Heart right ventricle (tissue), 16 donors: ENCODE measurements at regions not wholly inside any gene's neighbourhood (a gene's known extent, or its start where the extent isn't known, plus 50 kb on each side); places are given as distances from the start of the nearest gene placed in this dataset.
"Not testable (repeated sequence)": the region's sequence is repeated elsewhere in the genome, so short reads cannot be mapped to it uniquely, and the experiment has no call there.

Experiments
- ATAC-seq, 8 donors: fragments of 200-7000 bp; cut with Tn5 transposase; one replicate each; pipeline ENCODE4 v1.9.1; 2020; ENCODE audit warnings: mild to moderate bottlenecking in 8 of 8, moderate library complexity in 8 of 8, moderate number of reproducible peaks in 1 of 8
- DNase-seq, 2 donors: peaks; one replicate each; pipeline ENCODE4 v3.0.0-alpha.2; 2020
- H3K27ac ChIP-seq, 10 donors: fragments of 200-600 bp; sonication (generic) in 2 of 10; one replicate each; pipeline versions ENCODE4 v1.5.0 to v1.8.0; 2020 to 2022; ENCODE audit warnings: mild to moderate bottlenecking in 3 of 10
- H3K27me3 ChIP-seq, 7 donors: fragments of 200-600 bp; one replicate each; pipeline ENCODE4 v1.8.0; 2021 to 2022; ENCODE audit warnings: mild to moderate bottlenecking in 2 of 7
- H3K36me3 ChIP-seq, 9 donors: fragments of 200-600 bp; sonication (generic) in 1 of 9; one replicate each; pipeline versions ENCODE4 v1.5.0 to v1.8.0; 2020 to 2022; ENCODE audit warnings: mild to moderate bottlenecking in 2 of 9
- H3K4me1 ChIP-seq, 9 donors: fragments of 200-600 bp; sonication (generic) in 1 of 9; one replicate each; pipeline versions ENCODE4 v1.5.0 to v1.8.0; 2020 to 2022; ENCODE audit warnings: mild to moderate bottlenecking in 4 of 9
- H3K4me3 ChIP-seq, 10 donors: fragments of 200-600 bp; sonication (generic) in 2 of 10; one replicate each; pipeline versions ENCODE4 v1.5.0 to v1.8.0; 2020 to 2022; ENCODE audit warnings: mild to moderate bottlenecking in 7 of 10, moderate library complexity in 2 of 10
- H3K9me3 ChIP-seq, 11 donors: fragments of 200-600 bp in 10 of 11; sonication (generic) in 2 of 11; one replicate each; pipeline versions ENCODE4 v1.5.0 to v1.8.0; 2013 to 2022; ENCODE audit warnings: mild to moderate bottlenecking in 2 of 11, control low read depth in 1 of 11, moderate library complexity in 1 of 11
- WGBS, 2 donors: extraction: QIAGEN DNeasy Blood & Tissue Kit; methylation state at CpG; one replicate each; pipeline ENCODE4 v1.1.7; 2013; ENCODE audit warnings: inconsistent platforms in 1 of 2; 5-methylcytosine and 5-hydroxymethylcytosine counted together
- intact Hi-C, 10 donors: fragments of 100-400 bp; cut with DNase I; formaldehyde crosslinking; loops; one replicate each; pipeline versions ENCODE4 v1.11.1 to v1.14.2; 2022
- TF ChIP-seq, protein P1 (sequence below), 9 donors: fragments of 200-600 bp; sonication (generic) in 2 of 9; IDR thresholded peaks; one replicate each; pipeline versions ENCODE4 v1.5.0 to v1.8.0; 2021 to 2022; ENCODE audit warnings: antibody characterized with exemption in 9 of 9, mild to moderate bottlenecking in 5 of 9, moderate library complexity in 1 of 9
- donor health status: Arrhythmogenic right ventricular cardiomyopathy.
- donor health status: ischemic (EF 13 %, LVEDD 7.1; RV severe dilation, severe dysfunction).
- donor health status: healthy with polysubstance abuse.
- donor health status: DM: no; HTN: yes; CAD: no.
- donor health status: DM: no; HTN: no; CAD: no.
- donor health status: ischemic (EF 25% LVEDD 6.9; RV normal size, moderate dysfunction).
- donor health status: ischemic (EF 25% LVEDD 5.7; RV mildly dilated, moderate dysfunction).
- donor health status: healthy.
- donor health status: DM: yes; HTN: yes; CAD: no.
- donor health status: Ischemic cardiomyopathy.
- donor health status: ischemic (EF 35%, LVEDD 5.7; RV mildly dilated, moderate dysfunction).
- donor health status: nonischemic (EF 11% LVEDD 7.7; RV severe dilation, severe dysfunction).
- donor health status: DM: yes; HTN: yes; CAD: no.
- donor health status: PGD.
- donor health status: ischemic (EF 29% LVEDD 5.4; RV normal size, mild dysfunction).
- donor health status: nonischemic (EF 23%, LVEDD 6.1; RV moderate dilation, normal function).

- no peaks in the 10 kb centered on the region for H3K9me3 ChIP-seq
- no peak for DNase-seq
- TF ChIP-seq, protein P1, sequence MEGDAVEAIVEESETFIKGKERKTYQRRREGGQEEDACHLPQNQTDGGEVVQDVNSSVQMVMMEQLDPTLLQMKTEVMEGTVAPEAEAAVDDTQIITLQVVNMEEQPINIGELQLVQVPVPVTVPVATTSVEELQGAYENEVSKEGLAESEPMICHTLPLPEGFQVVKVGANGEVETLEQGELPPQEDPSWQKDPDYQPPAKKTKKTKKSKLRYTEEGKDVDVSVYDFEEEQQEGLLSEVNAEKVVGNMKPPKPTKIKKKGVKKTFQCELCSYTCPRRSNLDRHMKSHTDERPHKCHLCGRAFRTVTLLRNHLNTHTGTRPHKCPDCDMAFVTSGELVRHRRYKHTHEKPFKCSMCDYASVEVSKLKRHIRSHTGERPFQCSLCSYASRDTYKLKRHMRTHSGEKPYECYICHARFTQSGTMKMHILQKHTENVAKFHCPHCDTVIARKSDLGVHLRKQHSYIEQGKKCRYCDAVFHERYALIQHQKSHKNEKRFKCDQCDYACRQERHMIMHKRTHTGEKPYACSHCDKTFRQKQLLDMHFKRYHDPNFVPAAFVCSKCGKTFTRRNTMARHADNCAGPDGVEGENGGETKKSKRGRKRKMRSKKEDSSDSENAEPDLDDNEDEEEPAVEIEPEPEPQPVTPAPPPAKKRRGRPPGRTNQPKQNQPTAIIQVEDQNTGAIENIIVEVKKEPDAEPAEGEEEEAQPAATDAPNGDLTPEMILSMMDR (IDR thresholded peaks at IDR 0.05) = no peak
Measured at GRCh38 chr6:144468709-144469108, 183.6 kb downstream of the UTRN start.

GRCh38 chr6:144469144-144469575 lies 184.0 kb downstream of the UTRN start:
- TF ChIP-seq, protein P1 (IDR thresholded peaks at IDR 0.05) = no peak
- no peak overlapping the region for H3K27ac ChIP-seq
- intact Hi-C loops = no loop called here
- H3K9me3 ChIP-seq = no peaks in the 10 kb centered on the region
- peaks cover 0 to 17% (median 0%) of the 10 kb centered on the region in 9 donors for H3K4me1 ChIP-seq
- H3K4me3 ChIP-seq = no peak overlapping the region
- no peaks in the 10 kb centered on the region for H3K27me3 ChIP-seq
- ATAC-seq (no peak), DNase-seq (no peak)
- H3K36me3 ChIP-seq = peaks cover 0 to 90% (median 16%) of the 10 kb centered on the region in 9 donors
- 94 to 100% methylated on average over 1 of the region's 1 CpG for WGBS, 2 donors

More at GRCh38 chr6:144468709-144469108, 183.6 kb downstream of the UTRN start:
- intact Hi-C loops = no loop called here
- Histone ChIP-seq H3K4me1 (peaks cover 0 to 17% (median 0%) of the 10 kb centered on the region in 9 donors), H3K27ac (no peak overlapping the region), H3K27me3 (no peaks in the 10 kb centered on the region), H3K4me3 (no peak overlapping the region), H3K36me3 (peaks cover 0 to 90% (median 12%) of the 10 kb centered on the region in 9 donors)
- 93 to 96% methylated on average over 7 of the region's 7 CpGs for WGBS, 2 donors
- no peak for ATAC-seq

DNA sequence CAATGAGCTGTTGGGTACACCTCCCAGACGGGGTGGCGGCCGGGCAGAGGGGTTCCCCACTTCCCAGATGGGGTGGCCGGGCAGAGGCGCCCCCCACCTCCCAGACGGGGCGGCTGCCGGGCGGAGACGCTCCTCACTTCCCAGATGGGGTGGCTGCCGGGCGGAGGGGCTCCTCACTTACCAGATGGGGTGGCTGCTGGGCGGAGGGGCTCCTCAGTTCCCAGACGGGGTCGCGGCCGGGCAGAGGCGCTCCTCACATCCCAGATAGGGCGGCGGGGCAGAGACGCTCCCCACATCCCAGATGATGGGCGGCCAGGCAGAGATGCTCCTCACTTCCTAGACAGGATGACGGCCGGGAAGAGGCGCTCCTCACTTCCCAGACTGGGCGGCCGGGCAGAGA lies 185.1 kb downstream of the UTRN start:
- intact Hi-C loops = loop anchor here in 2 of 10 donors (10.0 kb wide), 2 partner anchors 175 to 185 kb away; partner anchors contain the start of gene UTRN (in 1 of the 2)
- peaks cover 0 to 17% (median 0%) of the 10 kb centered on the region in 9 donors for H3K4me1 ChIP-seq
- not testable (repeated sequence) for ATAC-seq, DNase-seq, H3K4me3 ChIP-seq, H3K27me3 ChIP-seq, H3K27ac ChIP-seq, H3K9me3 ChIP-seq
- peaks cover 0 to 90% (median 23%) of the 10 kb centered on the region in 9 donors for H3K36me3 ChIP-seq
- WGBS, 2 donors = 98 to 99% methylated on average over 23 to 27 of the region's 27 CpGs

GRCh38 chr6:144471986-144472385 lies 186.9 kb downstream of the UTRN start:
- Histone ChIP-seq H3K4me1 (peaks cover 0 to 6% (median 0%) of the 10 kb centered on the region in 9 donors), H3K9me3 (no peaks in the 10 kb centered on the region), H3K27me3 (no peaks in the 10 kb centered on the region), H3K4me3 (no peak overlapping the region), H3K27ac (no peak overlapping the region), H3K36me3 (peaks cover 0 to 90% (median 23%) of the 10 kb centered on the region in 9 donors)
- DNase-seq (no peak), ATAC-seq (no peak)
- intact Hi-C loops = loop anchor here in 2 of 10 donors (10.0 kb wide), 2 partner anchors 177 to 187 kb away; partner anchors contain the start of gene UTRN (in 1 of the 2)
- WGBS, 2 donors = 66 to 71% methylated on average over 3 of the region's 3 CpGs
- TF ChIP-seq, protein P1 (IDR thresholded peaks at IDR 0.05) = no peak

DNA sequence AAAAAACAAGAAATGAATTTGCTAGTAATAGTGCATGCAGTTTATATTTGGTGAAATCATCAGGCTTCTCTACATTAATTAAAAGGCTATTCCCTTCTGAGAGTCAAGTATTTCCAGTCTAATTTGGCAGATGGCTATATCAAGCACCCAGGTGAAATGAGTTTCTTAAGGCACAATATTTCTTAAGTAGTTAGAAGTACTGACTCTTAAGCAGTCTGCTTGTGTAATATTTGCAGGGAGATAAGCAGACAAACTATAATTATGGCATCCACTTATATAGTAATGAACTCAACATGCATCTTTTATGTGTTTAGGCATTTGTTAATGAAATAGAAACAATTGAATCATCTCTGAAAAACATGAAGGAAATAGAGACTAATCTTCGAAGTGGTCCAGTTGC lies 189.2 kb downstream of the UTRN start:
- peaks cover 0 to 84% (median 23%) of the 10 kb centered on the region in 9 donors for H3K36me3 ChIP-seq

More for the DNA sequence above, 189.2 kb downstream of the UTRN start:
- TF ChIP-seq, protein P1 (IDR thresholded peaks at IDR 0.05) = no peak
- Histone ChIP-seq H3K27me3 (no peaks in the 10 kb centered on the region), H3K4me3 (no peak overlapping the region), H3K4me1 (peaks cover 0 to 19% (median 6%) of the 10 kb centered on the region in 9 donors), H3K9me3 (no peaks in the 10 kb centered on the region), H3K27ac (no peak overlapping the region)
- DNase-seq (no peak), ATAC-seq (no peak)
- intact Hi-C loops = loop anchor here in 2 of 10 donors (10.0 kb wide), 2 partner anchors 179 to 189 kb away; partner anchors contain the start of gene UTRN (in 1 of the 2)
- 94 to 98% methylated on average over 1 of the region's 1 CpG for WGBS, 2 donors
